HL-60 (cell line): ENCODE measurements at regions not wholly inside any gene's neighbourhood (a gene's known extent, or its start where the extent isn't known, plus 50 kb on each side); places are given as distances from the start of the nearest gene placed in this dataset.

Experiments
- CTCF ChIP-seq: IDR thresholded peaks from one replicate; pipeline ENCODE4 v1.5.1; 2011; ENCODE audit warnings: low read length, control low read depth, inconsistent platforms; ENCODE audit not compliant: insufficient read depth
- GABPA ChIP-seq: IDR thresholded peaks from 2 replicates; pipeline ENCODE4 v1.6.1; 2012; ENCODE audit warnings: low read depth
- POLR2AphosphoS5 ChIP-seq: IDR thresholded peaks from 2 replicates; pipeline ENCODE4 v1.6.1; 2012; ENCODE audit warnings: low read depth
- SPI1 ChIP-seq: IDR thresholded peaks from 2 replicates; pipeline ENCODE4 v1.6.1; 2012; ENCODE audit warnings: low read depth, mild to moderate bottlenecking, borderline replicate concordance
- TF ChIP-seq, protein P1 (sequence below): IDR thresholded peaks from 2 replicates; pipeline ENCODE4 v1.6.1; 2012; ENCODE audit warnings: low read depth; ENCODE audit not compliant: insufficient replicate concordance

GRCh38 chr4:104117776-104118175 is 376.9 kb downstream of the CXXC4 start:
- TF ChIP-seq GABPA, result no peak
- TF ChIP-seq CTCF, result no peak
- TF ChIP-seq POLR2AphosphoS5, result no peak
- TF ChIP-seq, protein P1, sequence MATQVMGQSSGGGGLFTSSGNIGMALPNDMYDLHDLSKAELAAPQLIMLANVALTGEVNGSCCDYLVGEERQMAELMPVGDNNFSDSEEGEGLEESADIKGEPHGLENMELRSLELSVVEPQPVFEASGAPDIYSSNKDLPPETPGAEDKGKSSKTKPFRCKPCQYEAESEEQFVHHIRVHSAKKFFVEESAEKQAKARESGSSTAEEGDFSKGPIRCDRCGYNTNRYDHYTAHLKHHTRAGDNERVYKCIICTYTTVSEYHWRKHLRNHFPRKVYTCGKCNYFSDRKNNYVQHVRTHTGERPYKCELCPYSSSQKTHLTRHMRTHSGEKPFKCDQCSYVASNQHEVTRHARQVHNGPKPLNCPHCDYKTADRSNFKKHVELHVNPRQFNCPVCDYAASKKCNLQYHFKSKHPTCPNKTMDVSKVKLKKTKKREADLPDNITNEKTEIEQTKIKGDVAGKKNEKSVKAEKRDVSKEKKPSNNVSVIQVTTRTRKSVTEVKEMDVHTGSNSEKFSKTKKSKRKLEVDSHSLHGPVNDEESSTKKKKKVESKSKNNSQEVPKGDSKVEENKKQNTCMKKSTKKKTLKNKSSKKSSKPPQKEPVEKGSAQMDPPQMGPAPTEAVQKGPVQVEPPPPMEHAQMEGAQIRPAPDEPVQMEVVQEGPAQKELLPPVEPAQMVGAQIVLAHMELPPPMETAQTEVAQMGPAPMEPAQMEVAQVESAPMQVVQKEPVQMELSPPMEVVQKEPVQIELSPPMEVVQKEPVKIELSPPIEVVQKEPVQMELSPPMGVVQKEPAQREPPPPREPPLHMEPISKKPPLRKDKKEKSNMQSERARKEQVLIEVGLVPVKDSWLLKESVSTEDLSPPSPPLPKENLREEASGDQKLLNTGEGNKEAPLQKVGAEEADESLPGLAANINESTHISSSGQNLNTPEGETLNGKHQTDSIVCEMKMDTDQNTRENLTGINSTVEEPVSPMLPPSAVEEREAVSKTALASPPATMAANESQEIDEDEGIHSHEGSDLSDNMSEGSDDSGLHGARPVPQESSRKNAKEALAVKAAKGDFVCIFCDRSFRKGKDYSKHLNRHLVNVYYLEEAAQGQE, result no peak
- no peak for TF ChIP-seq SPI1
